Nephron (organoid): ENCODE measurements at regions not wholly inside any gene's neighbourhood (a gene's known extent, or its start where the extent isn't known, plus 50 kb on each side); places are given as distances from the start of the nearest gene placed in this dataset.

ENCODE experiments used
- H3K27ac Mint-ChIP-seq, 3 experiments: 2 replicates each; pipeline ENCODE4 v1.8.0; 2020; ENCODE audit warnings: mixed read lengths in 3 of 3, mild to moderate bottlenecking in 2 of 3, moderate library complexity in 1 of 3
- H3K27me3 Mint-ChIP-seq: 2 replicates; pipeline ENCODE4 v1.8.0; 2021; ENCODE audit warnings: low read depth, mild to moderate bottlenecking, moderate library complexity, mixed read lengths
- H3K36me3 Mint-ChIP-seq: 2 replicates; pipeline ENCODE4 v1.8.0; 2020; ENCODE audit warnings: low read depth, mixed read lengths
- H3K4me1 Mint-ChIP-seq: 2 replicates; pipeline ENCODE4 v1.8.0; 2020; ENCODE audit warnings: mixed read lengths
- H3K4me3 Mint-ChIP-seq, 3 experiments: 2 replicates each; pipeline ENCODE4 v1.8.0; 2020; ENCODE audit warnings: mild to moderate bottlenecking in 3 of 3, mixed read lengths in 3 of 3, moderate library complexity in 2 of 3
- H3K9me3 Mint-ChIP-seq: 2 replicates; pipeline ENCODE4 v1.8.0; 2020; ENCODE audit warnings: mixed read lengths
- TF ChIP-seq, protein P1 (sequence below), 3 experiments: fragments of 200-600 bp; sonication (generic); IDR thresholded peaks; one replicate each; pipeline ENCODE4 v1.5.0; 2021; ENCODE audit warnings: antibody characterized with exemption in 3 of 3; ENCODE audit not compliant: unreplicated experiment in 3 of 3

DNA sequence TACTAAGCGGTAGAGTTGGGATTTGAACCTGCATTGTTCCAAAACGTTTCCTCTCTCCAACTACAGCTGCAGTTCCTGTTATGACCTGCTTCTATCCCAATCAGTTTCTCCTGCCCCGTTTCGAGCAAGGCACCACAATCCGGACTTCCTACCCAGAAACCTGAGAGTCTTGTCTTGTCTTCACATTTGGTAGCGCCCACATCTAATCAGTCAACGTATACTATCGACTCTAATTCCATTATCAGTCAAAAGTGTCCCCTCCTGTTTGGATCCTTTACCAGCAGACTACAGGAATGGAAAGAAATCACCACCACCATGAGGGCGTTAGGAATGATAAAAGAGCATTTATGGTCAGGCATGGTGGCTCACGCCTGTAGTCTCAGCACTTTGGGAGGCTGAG is 124.6 kb downstream of the AXIN2 start:
- no peaks in the 10 kb centered on the region for H3K36me3 Mint-ChIP-seq
- TF ChIP-seq, protein P1, sequence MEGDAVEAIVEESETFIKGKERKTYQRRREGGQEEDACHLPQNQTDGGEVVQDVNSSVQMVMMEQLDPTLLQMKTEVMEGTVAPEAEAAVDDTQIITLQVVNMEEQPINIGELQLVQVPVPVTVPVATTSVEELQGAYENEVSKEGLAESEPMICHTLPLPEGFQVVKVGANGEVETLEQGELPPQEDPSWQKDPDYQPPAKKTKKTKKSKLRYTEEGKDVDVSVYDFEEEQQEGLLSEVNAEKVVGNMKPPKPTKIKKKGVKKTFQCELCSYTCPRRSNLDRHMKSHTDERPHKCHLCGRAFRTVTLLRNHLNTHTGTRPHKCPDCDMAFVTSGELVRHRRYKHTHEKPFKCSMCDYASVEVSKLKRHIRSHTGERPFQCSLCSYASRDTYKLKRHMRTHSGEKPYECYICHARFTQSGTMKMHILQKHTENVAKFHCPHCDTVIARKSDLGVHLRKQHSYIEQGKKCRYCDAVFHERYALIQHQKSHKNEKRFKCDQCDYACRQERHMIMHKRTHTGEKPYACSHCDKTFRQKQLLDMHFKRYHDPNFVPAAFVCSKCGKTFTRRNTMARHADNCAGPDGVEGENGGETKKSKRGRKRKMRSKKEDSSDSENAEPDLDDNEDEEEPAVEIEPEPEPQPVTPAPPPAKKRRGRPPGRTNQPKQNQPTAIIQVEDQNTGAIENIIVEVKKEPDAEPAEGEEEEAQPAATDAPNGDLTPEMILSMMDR (IDR thresholded peaks at IDR 0.05; ENCODE audit: unreplicated experiment in 3 of 3) = no peak
- H3K27ac Mint-ChIP-seq = no peak overlapping the region
- H3K27me3 Mint-ChIP-seq = peaks cover 22% of the 10 kb centered on the region
- no peak overlapping the region for H3K4me3 Mint-ChIP-seq
- peaks cover 4% of the 10 kb centered on the region for H3K9me3 Mint-ChIP-seq
- H3K4me1 Mint-ChIP-seq = peaks cover 54% of the 10 kb centered on the region

DNA sequence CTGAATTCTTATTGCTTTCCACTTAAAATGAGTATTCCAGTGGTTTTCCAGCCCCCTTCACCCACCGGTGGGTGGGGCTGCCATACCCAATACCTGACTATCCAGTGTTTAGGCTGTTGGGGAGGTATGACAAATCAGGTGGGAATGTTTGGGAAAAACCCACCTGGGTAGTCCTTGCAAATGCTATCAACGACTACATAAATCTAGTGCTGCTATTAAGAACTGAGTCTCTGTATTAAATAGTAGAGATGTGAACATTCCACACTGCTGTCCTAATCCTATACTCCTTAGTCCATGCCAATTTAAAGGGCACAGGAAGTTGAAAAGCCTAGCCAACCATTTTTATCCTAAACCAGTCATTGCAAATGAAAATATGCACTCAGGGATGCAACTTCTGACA is 126.6 kb downstream of the AXIN2 start:
- TF ChIP-seq, protein P1 (IDR thresholded peaks at IDR 0.05; ENCODE audit: unreplicated experiment in 3 of 3) = no peak
- no peak overlapping the region for H3K4me3 Mint-ChIP-seq
- peaks cover 5% of the 10 kb centered on the region for H3K9me3 Mint-ChIP-seq
- H3K27me3 Mint-ChIP-seq = peaks cover 20% of the 10 kb centered on the region
- H3K4me1 Mint-ChIP-seq = peaks cover 48% of the 10 kb centered on the region
- H3K27ac Mint-ChIP-seq = no peak overlapping the region
- H3K36me3 Mint-ChIP-seq = no peaks in the 10 kb centered on the region

DNA sequence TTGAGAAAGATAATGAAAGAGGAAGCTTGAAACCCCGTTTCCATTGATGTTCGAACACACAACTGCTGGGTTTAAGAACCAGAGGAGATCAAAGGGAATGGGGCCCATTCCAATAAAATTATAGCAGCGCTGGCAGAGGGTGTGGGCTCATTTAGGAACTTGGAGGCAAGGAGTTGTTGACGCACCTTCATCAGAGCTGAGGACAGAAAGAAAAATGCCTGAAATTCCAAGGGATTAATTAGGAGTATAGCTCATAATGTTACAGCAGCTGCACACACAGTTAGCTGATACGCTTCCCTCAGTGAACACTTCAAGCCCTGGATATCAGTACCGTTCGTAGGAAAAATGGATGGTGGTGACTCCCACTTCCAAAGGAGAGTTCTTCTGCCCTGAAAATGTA is 127.2 kb downstream of the AXIN2 start:
- TF ChIP-seq, protein P1 (IDR thresholded peaks at IDR 0.05; ENCODE audit: unreplicated experiment in 3 of 3) = no peak
- H3K27me3 Mint-ChIP-seq = peaks cover 20% of the 10 kb centered on the region
- H3K4me3 Mint-ChIP-seq = no peak overlapping the region
- H3K4me1 Mint-ChIP-seq = peaks cover 45% of the 10 kb centered on the region
- H3K27ac Mint-ChIP-seq = peak overlapping the region in 2 of 3 experiments; percentile 38 to 44
- peaks cover 5% of the 10 kb centered on the region for H3K9me3 Mint-ChIP-seq
- H3K36me3 Mint-ChIP-seq = no peaks in the 10 kb centered on the region

DNA sequence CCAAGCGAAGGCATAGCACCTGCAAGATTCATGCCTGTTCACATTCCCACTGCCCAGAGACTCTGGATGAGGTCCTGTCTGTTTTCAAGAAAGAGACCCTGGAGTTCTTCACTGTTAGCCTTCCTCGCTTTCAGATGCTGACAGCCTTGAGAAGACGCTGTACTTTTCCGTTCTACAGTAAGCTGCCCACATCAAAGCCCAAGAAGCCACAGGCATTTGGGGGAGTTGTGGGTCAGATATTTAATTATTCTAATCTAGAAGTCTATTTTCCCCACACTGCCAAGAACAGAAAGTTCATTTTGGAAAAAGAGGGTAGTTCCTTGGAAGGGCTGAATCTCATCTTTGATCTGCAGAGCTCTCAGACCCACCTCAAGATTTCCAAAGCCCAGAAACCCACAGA is 127.9 kb downstream of the AXIN2 start:
- peaks cover 38% of the 10 kb centered on the region for H3K4me1 Mint-ChIP-seq

DNA sequence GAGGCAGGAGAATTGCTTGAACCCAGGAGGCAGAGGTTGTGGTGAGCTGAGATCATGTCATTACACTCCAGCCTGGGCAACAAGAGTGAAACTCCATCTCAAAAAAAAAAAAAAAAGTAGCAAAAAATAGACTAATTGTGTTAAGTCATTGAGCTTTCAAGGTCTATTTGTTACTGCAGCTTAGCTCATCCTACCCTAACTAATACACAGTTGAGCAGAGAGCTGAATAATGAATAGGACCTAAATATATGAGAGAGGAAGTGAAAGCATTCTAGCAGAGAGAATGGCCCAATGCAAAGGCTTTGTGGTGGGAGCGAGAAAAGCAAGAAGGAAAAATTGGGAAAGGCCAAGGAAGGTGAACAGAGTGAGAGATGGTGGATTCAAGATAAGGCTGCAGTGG is 128.3 kb downstream of the AXIN2 start:
- Mint-ChIP-seq H3K4me3 (no peak overlapping the region), H3K36me3 (no peaks in the 10 kb centered on the region), H3K27ac (no peak overlapping the region), H3K27me3 (peaks cover 16% of the 10 kb centered on the region), H3K9me3 (peaks cover 5% of the 10 kb centered on the region), H3K4me1 (peaks cover 34% of the 10 kb centered on the region)
- TF ChIP-seq, protein P1 (IDR thresholded peaks at IDR 0.05; ENCODE audit: unreplicated experiment in 3 of 3) = no peak

More for the DNA sequence above, 127.9 kb downstream of the AXIN2 start:
- peaks cover 5% of the 10 kb centered on the region for H3K9me3 Mint-ChIP-seq
- no peaks in the 10 kb centered on the region for H3K36me3 Mint-ChIP-seq
- H3K4me3 Mint-ChIP-seq = no peak overlapping the region
- H3K27ac Mint-ChIP-seq = no peak overlapping the region
- TF ChIP-seq, protein P1 (IDR thresholded peaks at IDR 0.05; ENCODE audit: unreplicated experiment in 3 of 3) = no peak
- H3K27me3 Mint-ChIP-seq = peaks cover 17% of the 10 kb centered on the region

DNA sequence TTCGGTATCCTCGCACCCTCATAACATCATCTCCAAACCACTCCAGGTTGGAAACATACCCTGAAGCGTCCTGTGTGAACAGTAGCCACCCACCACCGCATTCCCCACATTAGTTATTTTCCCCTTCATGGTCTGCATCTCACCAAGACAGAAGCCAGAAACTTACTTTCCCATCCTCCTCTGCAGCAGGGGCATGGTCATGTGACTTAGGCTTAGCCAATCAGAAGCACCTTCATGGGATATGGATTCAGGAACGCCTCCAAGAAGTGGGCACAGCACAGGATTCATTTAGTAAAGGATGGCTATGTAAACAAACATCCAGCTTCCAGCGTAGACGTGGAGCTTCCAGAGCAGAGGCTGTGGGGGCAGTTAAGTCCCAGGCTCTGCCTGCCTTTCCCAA is 130.3 kb downstream of the AXIN2 start:
- Mint-ChIP-seq H3K36me3 (no peaks in the 10 kb centered on the region), H3K9me3 (peaks cover 9% of the 10 kb centered on the region), H3K4me1 (peaks cover 20% of the 10 kb centered on the region), H3K27ac (no peak overlapping the region), H3K4me3 (no peak overlapping the region), H3K27me3 (peaks cover 12% of the 10 kb centered on the region)
- TF ChIP-seq, protein P1 (IDR thresholded peaks at IDR 0.05; ENCODE audit: unreplicated experiment in 3 of 3) = no peak
